Common myeloid progenitor, CD34-positive (primary cell): ENCODE measurements at regions not wholly inside any gene's neighbourhood (a gene's known extent, or its start where the extent isn't known, plus 50 kb on each side); places are given as distances from the start of the nearest gene placed in this dataset.
"Not testable (repeated sequence)": the region's sequence is repeated elsewhere in the genome, so short reads cannot be mapped to it uniquely, and the experiment has no call there.

ENCODE experiments used
- CTCF ChIA-PET: fragments of 350-600 bp; sonication (Branson Sonifier 250); formaldehyde crosslinking; loops from one replicate; lab custom pipeline; 2021; ENCODE audit warnings: antibody characterized with exemption; lab: Charles Lee
- POLR2A ChIA-PET: fragments of 350-600 bp; sonication (Branson Sonifier 250); formaldehyde crosslinking; loops from one replicate; lab custom pipeline; 2021; ENCODE audit warnings: antibody characterized with exemption; lab: Charles Lee
- DNase-seq, 3 donors: peaks; one replicate each; pipeline versions ENCODE4 v3.0.0 to v3.0.0-alpha.2; 2013
- H3K27ac ChIP-seq, 2 experiments: 1 replicate in 1 of 2; 2 replicates in 1 of 2; pipeline ENCODE4 v1.7.0; 2013; ENCODE audit warnings: inconsistent platforms in 2 of 2, low read length in 2 of 2, mild to moderate bottlenecking in 2 of 2, low read depth in 1 of 2, moderate library complexity in 1 of 2; ENCODE audit not compliant: severe bottlenecking in 2 of 2, insufficient read depth in 1 of 2, poor library complexity in 1 of 2
- H3K27me3 ChIP-seq, 5 experiments: replicated peaks in 2 of 5; 1 replicate in 3 of 5; 2 replicates in 2 of 5; pipeline versions ENCODE4 v1.6.1 to v1.7.0; 2013; ENCODE audit warnings: low read length in 4 of 5, mild to moderate bottlenecking in 2 of 5, moderate library complexity in 2 of 5, inconsistent platforms in 1 of 5; ENCODE audit not compliant: insufficient read depth in 5 of 5, control insufficient read depth in 4 of 5
- H3K36me3 ChIP-seq, 4 experiments: 1 replicate in 2 of 4; 2 replicates in 2 of 4; pipeline versions ENCODE4 v1.6.1 to v1.7.0; 2013; ENCODE audit warnings: low read length in 3 of 4, control low read depth in 1 of 4, mild to moderate bottlenecking in 1 of 4; ENCODE audit not compliant: control insufficient read depth in 4 of 4, insufficient read depth in 4 of 4
- H3K4me1 ChIP-seq, 4 experiments: 1 replicate in 3 of 4; 2 replicates in 1 of 4; pipeline versions ENCODE4 v1.6.1 to v1.7.1; 2013; ENCODE audit warnings: low read length in 3 of 4, mild to moderate bottlenecking in 3 of 4, control low read depth in 1 of 4, inconsistent platforms in 1 of 4, moderate library complexity in 1 of 4; ENCODE audit not compliant: control insufficient read depth in 4 of 4, insufficient read depth in 4 of 4; ENCODE audit errors: control extremely low read depth in 1 of 4
- H3K4me3 ChIP-seq, 7 experiments: 1 replicate in 4 of 7; 2 replicates in 3 of 7; pipeline versions ENCODE4 v1.5.1 to v1.7.0; 2013; ENCODE audit warnings: mild to moderate bottlenecking in 7 of 7, low read length in 6 of 7, moderate library complexity in 6 of 7, inconsistent platforms in 2 of 7, low read depth in 2 of 7, control low read depth in 1 of 7; ENCODE audit not compliant: insufficient read depth in 4 of 7, control insufficient read depth in 1 of 7; ENCODE audit errors: extremely low read depth in 1 of 7
- H3K9me3 ChIP-seq, 5 experiments: 1 replicate in 4 of 5; 2 replicates in 1 of 5; pipeline versions ENCODE4 v1.6.1 to v1.7.1; 2013; ENCODE audit warnings: low read length in 4 of 5, mild to moderate bottlenecking in 2 of 5, inconsistent platforms in 1 of 5, low read depth in 1 of 5, moderate library complexity in 1 of 5; ENCODE audit not compliant: control insufficient read depth in 4 of 5, insufficient read depth in 2 of 5; ENCODE audit errors: control extremely low read depth in 1 of 5
- WGBS: methylation state at CpG from one replicate; pipeline ENCODE4 v1.1.5; 2013; ENCODE audit not compliant: insufficient coverage; 5-methylcytosine and 5-hydroxymethylcytosine counted together

GRCh38 chr7:57776136-57776856 is 326.3 kb downstream of the ZNF716 start:
- peaks cover 0 to 30% (median 20%) of the 10 kb centered on the region in 5 experiments for H3K9me3 ChIP-seq
- H3K36me3 ChIP-seq, DNase-seq, H3K27me3 ChIP-seq, H3K4me1 ChIP-seq, CTCF ChIA-PET, H3K27ac ChIP-seq, POLR2A ChIA-PET, H3K4me3 ChIP-seq: not testable (repeated sequence)
- WGBS, result 92% methylated on average over 22 of the region's 36 CpGs

GRCh38 chr7:57789130-57789529 is 339.2 kb downstream of the ZNF716 start:
- CTCF ChIA-PET, result no interaction called here
- Histone ChIP-seq H3K9me3 (peaks cover 0 to 3% (median 0%) of the 10 kb centered on the region in 5 experiments), H3K4me3 (no peak overlapping the region), H3K4me1 (no peaks in the 10 kb centered on the region), H3K27me3 (no peaks in the 10 kb centered on the region), H3K27ac (no peak overlapping the region), H3K36me3 (no peaks in the 10 kb centered on the region)
- POLR2A ChIA-PET, result no interaction called here
- no peak for DNase-seq
- WGBS, result 90% methylated on average over 10 of the region's 10 CpGs

GRCh38 chr7:57819491-57819981 is 369.6 kb downstream of the ZNF716 start:
- WGBS, result 92% methylated on average over 30 of the region's 30 CpGs
- no peaks in the 10 kb centered on the region for H3K4me1 ChIP-seq
- no peak overlapping the region for H3K27ac ChIP-seq
- peaks cover 0 to 25% (median 23%) of the 10 kb centered on the region in 5 experiments for H3K9me3 ChIP-seq
- H3K4me3 ChIP-seq, result no peak overlapping the region
- no peaks in the 10 kb centered on the region for H3K36me3 ChIP-seq
- POLR2A ChIA-PET, result no interaction called here
- CTCF ChIA-PET, result no interaction called here
- no peak for DNase-seq
- no peaks in the 10 kb centered on the region for H3K27me3 ChIP-seq

GRCh38 chr7:57820477-57820876 is 370.5 kb downstream of the ZNF716 start:
- WGBS, result 87% methylated on average over 16 of the region's 16 CpGs
- Histone ChIP-seq H3K9me3 (peaks cover 0 to 25% (median 21%) of the 10 kb centered on the region in 5 experiments), H3K27me3 (no peaks in the 10 kb centered on the region), H3K4me3 (no peak overlapping the region), H3K36me3 (no peaks in the 10 kb centered on the region), H3K27ac (no peak overlapping the region), H3K4me1 (no peaks in the 10 kb centered on the region)
- DNase-seq, result no peak
- ChIA-PET POLR2A (no interaction called here), CTCF (no interaction called here)

GRCh38 chr7:57821438-57822382 is 371.7 kb downstream of the ZNF716 start:
- Histone ChIP-seq H3K27me3 (no peaks in the 10 kb centered on the region), H3K36me3 (no peaks in the 10 kb centered on the region), H3K4me3 (no peak overlapping the region), H3K9me3 (peaks cover 0 to 25% (median 23%) of the 10 kb centered on the region in 5 experiments), H3K27ac (no peak overlapping the region), H3K4me1 (no peaks in the 10 kb centered on the region)
- ChIA-PET CTCF (no interaction called here), POLR2A (no interaction called here)
- DNase-seq, result no peak
- WGBS, result 86% methylated on average over 52 of the region's 57 CpGs

- CTCF ChIA-PET, H3K4me3 ChIP-seq, H3K36me3 ChIP-seq, DNase-seq, H3K27ac ChIP-seq, POLR2A ChIA-PET, H3K27me3 ChIP-seq, H3K4me1 ChIP-seq: not testable (repeated sequence)
- 70% methylated on average over 2 of the region's 2 CpGs for WGBS
- peaks cover 0 to 11% (median 8%) of the 10 kb centered on the region in 5 experiments for H3K9me3 ChIP-seq
Observed at GRCh38 chr7:57826548-57826947, 376.6 kb downstream of the ZNF716 start.

GRCh38 chr7:57835161-57835560 is 385.2 kb downstream of the ZNF716 start:
- CTCF ChIA-PET, POLR2A ChIA-PET, DNase-seq, H3K27ac ChIP-seq, H3K4me3 ChIP-seq, H3K36me3 ChIP-seq, H3K27me3 ChIP-seq, H3K9me3 ChIP-seq, H3K4me1 ChIP-seq: not testable (repeated sequence)
- WGBS, result no CpG with 5 or more reads among the region's 15 CpGs
